VCaP (cell line): ENCODE measurements at regions not wholly inside any gene's neighbourhood (a gene's known extent, or its start where the extent isn't known, plus 50 kb on each side); places are given as distances from the start of the nearest gene placed in this dataset.

ENCODE experiments used
- H3K27ac ChIP-seq: fragments of 450-650 bp; 2 replicates; pipeline ENCODE4 v1.5.1; 2017
- CTCF ChIP-seq: fragments of 450-650 bp; conservative IDR thresholded peaks from 2 replicates; pipeline ENCODE4 v1.5.1; 2017; ENCODE audit warnings: mild to moderate bottlenecking, moderate library complexity

- no peak overlapping the region for H3K27ac ChIP-seq
- no peak for TF ChIP-seq CTCF
Observed at GRCh38 chr2:71815701-71816474, 331.8 kb downstream of the CYP26B1 start.

GRCh38 chr2:71814885-71815284 is 332.8 kb downstream of the CYP26B1 start:
- no peak overlapping the region for H3K27ac ChIP-seq
- no peak for TF ChIP-seq CTCF

GRCh38 chr2:71813807-71814470 is 333.7 kb downstream of the CYP26B1 start:
- no peak for TF ChIP-seq CTCF
- H3K27ac ChIP-seq: no peak overlapping the region

- no peak for TF ChIP-seq CTCF
- no peak overlapping the region for H3K27ac ChIP-seq
Observed at GRCh38 chr2:71813315-71813714, 334.3 kb downstream of the CYP26B1 start.

GRCh38 chr2:71812736-71813135 is 334.9 kb downstream of the CYP26B1 start:
- H3K27ac ChIP-seq: no peak overlapping the region
- no peak for TF ChIP-seq CTCF

- H3K27ac ChIP-seq: no peak overlapping the region
- TF ChIP-seq CTCF: no peak
Observed at GRCh38 chr2:71811726-71812125, 335.9 kb downstream of the CYP26B1 start.

GRCh38 chr2:71811157-71811556 is 336.5 kb downstream of the CYP26B1 start:
- H3K27ac ChIP-seq: no peak overlapping the region
- TF ChIP-seq CTCF: no peak
